GM23338 (cell line): ENCODE measurements at regions not wholly inside any gene's neighbourhood (a gene's known extent, or its start where the extent isn't known, plus 50 kb on each side); places are given as distances from the start of the nearest gene placed in this dataset.

Experiments
- ATAC-seq: fragments of 200-7000 bp; cut with Tn5 transposase; 3 replicates; pipeline ENCODE4 v1.9.1; 2020
- DNase-seq: peaks from one replicate; pipeline ENCODE4 v3.0.0-alpha.2; 2015; ENCODE audit warnings: low spot score
- H2AFZ ChIP-seq: fragments of 200-600 bp; sonication (generic); 2 replicates; pipeline ENCODE4 v1.8.0; 2016; ENCODE audit warnings: antibody characterized with exemption, mild to moderate bottlenecking, moderate library complexity
- H3F3A ChIP-seq: fragments of 200-600 bp; sonication (generic); replicated peaks from 2 replicates; pipeline ENCODE4 v1.8.0; 2017; ENCODE audit warnings: antibody characterized with exemption, mixed run types, low read depth
- H3K27ac ChIP-seq: fragments of 200-600 bp; sonication (generic); 2 replicates; pipeline ENCODE4 v1.6.1; 2016; ENCODE audit warnings: low read depth
- H3K27me3 ChIP-seq: fragments of 200-600 bp; sonication (generic); 2 replicates; pipeline ENCODE4 v1.8.0; 2016; ENCODE audit warnings: mild to moderate bottlenecking, mixed run types, moderate library complexity; ENCODE audit not compliant: insufficient read depth
- H3K36me3 ChIP-seq: fragments of 200-600 bp; sonication (generic); 2 replicates; pipeline ENCODE4 v1.8.0; 2016; ENCODE audit warnings: mild to moderate bottlenecking; ENCODE audit not compliant: insufficient read depth
- H3K4me1 ChIP-seq: fragments of 200-600 bp; sonication (generic); 2 replicates; pipeline ENCODE4 v1.8.0; 2016; ENCODE audit warnings: mild to moderate bottlenecking, moderate library complexity; ENCODE audit not compliant: insufficient read depth
- H3K4me2 ChIP-seq: fragments of 200-600 bp; sonication (generic); 2 replicates; pipeline ENCODE4 v1.7.1; 2017; ENCODE audit warnings: mixed run types
- H3K4me3 ChIP-seq: fragments of 200-600 bp; sonication (generic); 2 replicates; pipeline ENCODE4 v1.6.1; 2016; ENCODE audit warnings: mixed run types
- H3K79me2 ChIP-seq: fragments of 200-600 bp; sonication (generic); replicated peaks from 2 replicates; pipeline ENCODE4 v1.8.0; 2017; ENCODE audit warnings: mild to moderate bottlenecking; ENCODE audit not compliant: insufficient read depth
- H3K9me2 ChIP-seq: fragments of 200-600 bp; sonication (generic); 2 replicates; pipeline ENCODE4 v1.8.0; 2017; ENCODE audit not compliant: insufficient read depth
- H4K20me1 ChIP-seq: fragments of 200-600 bp; sonication (generic); replicated peaks from 2 replicates; pipeline ENCODE4 v1.8.0; 2017; ENCODE audit warnings: mild to moderate bottlenecking; ENCODE audit not compliant: insufficient read depth
- H3K27ac Mint-ChIP-seq: 2 replicates; pipeline ENCODE4 v1.8.0; 2020; ENCODE audit warnings: inconsistent platforms, mild to moderate bottlenecking, moderate library complexity, mixed read lengths
- H3K27me3 Mint-ChIP-seq: 3 replicates; pipeline ENCODE4 v1.8.0; 2022; ENCODE audit warnings: low read depth, mild to moderate bottlenecking, moderate library complexity, mixed read lengths, inconsistent platforms; ENCODE audit not compliant: insufficient read depth, poor library complexity
- H3K36me3 Mint-ChIP-seq: 3 replicates; pipeline ENCODE4 v1.8.0; 2021; ENCODE audit warnings: low read depth, mild to moderate bottlenecking, inconsistent platforms, moderate library complexity, mixed read lengths
- H3K4me1 Mint-ChIP-seq: 3 replicates; pipeline ENCODE4 v1.8.0; 2020; ENCODE audit warnings: mild to moderate bottlenecking, inconsistent platforms, mixed read lengths
- H3K4me3 Mint-ChIP-seq: 3 replicates; pipeline ENCODE4 v1.8.0; 2021; ENCODE audit warnings: moderate library complexity, mild to moderate bottlenecking, inconsistent platforms, mixed read lengths
- H3K9me3 Mint-ChIP-seq: 3 replicates; pipeline ENCODE4 v1.8.0; 2020; ENCODE audit warnings: moderate library complexity, mild to moderate bottlenecking, inconsistent platforms, mixed read lengths
- EZH2 ChIP-seq: fragments of 200-600 bp; sonication (generic); IDR thresholded peaks from one replicate; pipeline ENCODE4 v1.8.0; 2017; ENCODE audit warnings: antibody characterized with exemption, mild to moderate bottlenecking, low read depth; ENCODE audit not compliant: unreplicated experiment
- EZH2phosphoT487 ChIP-seq: fragments of 200-600 bp; sonication (generic); IDR thresholded peaks from one replicate; pipeline ENCODE4 v1.8.1; 2018; ENCODE audit warnings: antibody characterized with exemption; ENCODE audit not compliant: unreplicated experiment
- JUNB ChIP-seq: IDR thresholded peaks from one replicate; pipeline ENCODE4 v1.6.1; 2016; ENCODE audit warnings: antibody characterized with exemption; ENCODE audit not compliant: unreplicated experiment
- NANOG ChIP-seq: IDR thresholded peaks from 2 replicates; pipeline ENCODE4 v1.6.1; 2016; ENCODE audit warnings: antibody characterized with exemption, borderline replicate concordance
- POLR2AphosphoS5 ChIP-seq: IDR thresholded peaks from 2 replicates; pipeline ENCODE4 v1.6.1; 2016; ENCODE audit warnings: antibody characterized with exemption, low read depth
- STAT1 ChIP-seq: IDR thresholded peaks from one replicate; pipeline ENCODE4 v1.6.1; 2016; ENCODE audit warnings: antibody characterized with exemption; ENCODE audit not compliant: unreplicated experiment
- ZNF331 ChIP-seq: fragments of 250-450 bp; sonication (Bioruptor Pico); IDR thresholded peaks from 2 replicates; pipeline ENCODE4 v1.5.0; 2020; ENCODE audit warnings: low read depth, mild to moderate bottlenecking, moderate library complexity
- TF ChIP-seq, protein P1 (sequence below): fragments of 250-450 bp; sonication (Bioruptor Pico); IDR thresholded peaks from 2 replicates; pipeline ENCODE4 v1.5.0; 2020; ENCODE audit warnings: mild to moderate bottlenecking, moderate library complexity
- TF ChIP-seq, protein P2 (sequence below), 2 experiments: fragments of 200-600 bp in 1 of 2; sonication (generic) in 1 of 2; conservative IDR thresholded peaks; 2 replicates each; pipeline versions ENCODE4 v1.5.1 to v1.6.1; 2016 to 2017; ENCODE audit warnings: antibody characterized with exemption in 2 of 2, low read depth in 2 of 2, mild to moderate bottlenecking in 2 of 2, moderate library complexity in 1 of 2
- TF ChIP-seq, protein P3 (sequence below): IDR thresholded peaks from one replicate; pipeline ENCODE4 v1.6.1; 2018; ENCODE audit warnings: antibody characterized with exemption; ENCODE audit not compliant: unreplicated experiment

DNA sequence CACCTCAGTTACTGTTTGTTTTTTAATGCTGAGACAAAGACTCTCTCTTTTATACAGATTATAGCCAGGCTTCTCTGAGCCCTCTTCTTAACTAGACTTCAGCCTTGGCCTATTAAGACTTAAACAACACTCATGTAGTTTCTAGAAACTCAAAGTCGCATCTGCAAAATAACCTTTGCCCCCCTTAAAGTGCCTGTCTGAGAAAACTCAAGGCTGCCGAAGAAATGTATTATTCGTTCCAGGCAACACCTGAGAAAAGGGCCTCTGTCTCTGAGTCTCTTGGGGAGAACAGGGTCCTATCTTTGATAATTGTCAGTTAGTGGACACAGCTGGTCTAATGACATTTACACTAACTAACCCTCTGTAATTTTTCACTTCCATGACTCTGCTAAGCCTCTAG, 60.8 kb upstream of the HPGD start (continued):
- TF ChIP-seq, protein P1, sequence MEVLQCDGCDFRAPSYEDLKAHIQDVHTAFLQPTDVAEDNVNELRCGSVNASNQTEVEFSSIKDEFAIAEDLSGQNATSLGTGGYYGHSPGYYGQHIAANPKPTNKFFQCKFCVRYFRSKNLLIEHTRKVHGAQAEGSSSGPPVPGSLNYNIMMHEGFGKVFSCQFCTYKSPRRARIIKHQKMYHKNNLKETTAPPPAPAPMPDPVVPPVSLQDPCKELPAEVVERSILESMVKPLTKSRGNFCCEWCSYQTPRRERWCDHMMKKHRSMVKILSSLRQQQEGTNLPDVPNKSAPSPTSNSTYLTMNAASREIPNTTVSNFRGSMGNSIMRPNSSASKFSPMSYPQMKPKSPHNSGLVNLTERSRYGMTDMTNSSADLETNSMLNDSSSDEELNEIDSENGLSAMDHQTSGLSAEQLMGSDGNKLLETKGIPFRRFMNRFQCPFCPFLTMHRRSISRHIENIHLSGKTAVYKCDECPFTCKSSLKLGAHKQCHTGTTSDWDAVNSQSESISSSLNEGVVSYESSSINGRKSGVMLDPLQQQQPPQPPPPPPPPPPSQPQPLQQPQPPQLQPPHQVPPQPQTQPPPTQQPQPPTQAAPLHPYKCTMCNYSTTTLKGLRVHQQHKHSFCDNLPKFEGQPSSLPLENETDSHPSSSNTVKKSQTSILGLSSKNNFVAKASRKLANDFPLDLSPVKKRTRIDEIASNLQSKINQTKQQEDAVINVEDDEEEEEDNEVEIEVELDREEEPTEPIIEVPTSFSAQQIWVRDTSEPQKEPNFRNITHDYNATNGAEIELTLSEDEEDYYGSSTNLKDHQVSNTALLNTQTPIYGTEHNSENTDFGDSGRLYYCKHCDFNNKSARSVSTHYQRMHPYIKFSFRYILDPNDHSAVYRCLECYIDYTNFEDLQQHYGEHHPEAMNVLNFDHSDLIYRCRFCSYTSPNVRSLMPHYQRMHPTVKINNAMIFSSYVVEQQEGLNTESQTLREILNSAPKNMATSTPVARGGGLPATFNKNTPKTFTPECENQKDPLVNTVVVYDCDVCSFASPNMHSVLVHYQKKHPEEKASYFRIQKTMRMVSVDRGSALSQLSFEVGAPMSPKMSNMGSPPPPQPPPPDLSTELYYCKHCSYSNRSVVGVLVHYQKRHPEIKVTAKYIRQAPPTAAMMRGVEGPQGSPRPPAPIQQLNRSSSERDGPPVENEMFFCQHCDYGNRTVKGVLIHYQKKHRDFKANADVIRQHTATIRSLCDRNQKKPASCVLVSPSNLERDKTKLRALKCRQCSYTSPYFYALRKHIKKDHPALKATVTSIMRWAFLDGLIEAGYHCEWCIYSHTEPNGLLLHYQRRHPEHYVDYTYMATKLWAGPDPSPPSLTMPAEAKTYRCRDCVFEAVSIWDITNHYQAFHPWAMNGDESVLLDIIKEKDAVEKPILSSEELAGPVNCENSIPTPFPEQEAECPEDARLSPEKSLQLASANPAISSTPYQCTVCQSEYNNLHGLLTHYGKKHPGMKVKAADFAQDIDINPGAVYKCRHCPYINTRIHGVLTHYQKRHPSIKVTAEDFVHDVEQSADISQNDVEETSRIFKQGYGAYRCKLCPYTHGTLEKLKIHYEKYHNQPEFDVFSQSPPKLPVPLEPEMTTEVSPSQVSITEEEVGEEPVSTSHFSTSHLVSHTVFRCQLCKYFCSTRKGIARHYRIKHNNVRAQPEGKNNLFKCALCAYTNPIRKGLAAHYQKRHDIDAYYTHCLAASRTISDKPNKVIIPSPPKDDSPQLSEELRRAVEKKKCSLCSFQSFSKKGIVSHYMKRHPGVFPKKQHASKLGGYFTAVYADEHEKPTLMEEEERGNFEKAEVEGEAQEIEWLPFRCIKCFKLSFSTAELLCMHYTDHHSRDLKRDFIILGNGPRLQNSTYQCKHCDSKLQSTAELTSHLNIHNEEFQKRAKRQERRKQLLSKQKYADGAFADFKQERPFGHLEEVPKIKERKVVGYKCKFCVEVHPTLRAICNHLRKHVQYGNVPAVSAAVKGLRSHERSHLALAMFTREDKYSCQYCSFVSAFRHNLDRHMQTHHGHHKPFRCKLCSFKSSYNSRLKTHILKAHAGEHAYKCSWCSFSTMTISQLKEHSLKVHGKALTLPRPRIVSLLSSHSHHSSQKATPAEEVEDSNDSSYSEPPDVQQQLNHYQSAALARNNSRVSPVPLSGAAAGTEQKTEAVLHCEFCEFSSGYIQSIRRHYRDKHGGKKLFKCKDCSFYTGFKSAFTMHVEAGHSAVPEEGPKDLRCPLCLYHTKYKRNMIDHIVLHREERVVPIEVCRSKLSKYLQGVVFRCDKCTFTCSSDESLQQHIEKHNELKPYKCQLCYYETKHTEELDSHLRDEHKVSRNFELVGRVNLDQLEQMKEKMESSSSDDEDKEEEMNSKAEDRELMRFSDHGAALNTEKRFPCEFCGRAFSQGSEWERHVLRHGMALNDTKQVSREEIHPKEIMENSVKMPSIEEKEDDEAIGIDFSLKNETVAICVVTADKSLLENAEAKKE = no peak

DNA sequence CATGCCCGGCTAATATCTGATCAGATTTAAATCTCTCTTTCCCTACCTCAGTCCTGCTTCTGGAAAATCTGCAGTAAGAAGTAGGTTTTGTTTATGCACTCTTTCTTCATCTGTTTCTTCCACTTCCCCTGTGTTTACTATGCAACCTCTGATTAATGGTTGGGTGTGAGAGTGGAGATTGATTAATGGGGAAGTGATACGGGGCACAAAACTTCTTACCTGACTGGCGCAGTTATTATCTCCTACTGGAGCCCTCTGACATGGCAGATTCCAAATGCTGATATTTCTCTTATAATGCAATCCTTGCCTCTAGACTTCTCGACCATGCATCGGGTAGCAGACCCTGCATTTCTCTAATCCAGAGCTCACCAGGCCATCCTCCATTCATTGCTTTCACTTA, 60.2 kb upstream of the HPGD start:
- no peaks in the 10 kb centered on the region for H4K20me1 ChIP-seq
- Mint-ChIP-seq H3K36me3 (peaks cover 6% of the 10 kb centered on the region; the same call in 2 of the 3 replicates), H3K27ac (no peak overlapping the region), H3K9me3 (peaks cover 6% of the 10 kb centered on the region; the same call in 1 of the 3 replicates), H3K4me1 (no peaks in the 10 kb centered on the region), H3K27me3 (peaks cover 2% of the 10 kb centered on the region), H3K4me3 (no peak overlapping the region)
- no peaks in the 10 kb centered on the region for H3K27me3 ChIP-seq
- H3K4me1 ChIP-seq = no peaks in the 10 kb centered on the region
- no peak overlapping the region for H2AFZ ChIP-seq
- no peaks in the 10 kb centered on the region for H3K79me2 ChIP-seq
- no peak overlapping the region for H3K4me2 ChIP-seq
- DNase-seq = no peak
- no peak for ATAC-seq
- H3K9me2 ChIP-seq = no peaks in the 10 kb centered on the region
- H3K27ac ChIP-seq = no peak overlapping the region
- no peaks in the 10 kb centered on the region for H3F3A ChIP-seq
- H3K36me3 ChIP-seq = no peaks in the 10 kb centered on the region
- H3K4me3 ChIP-seq = no peak overlapping the region
- TF ChIP-seq, protein P2, sequence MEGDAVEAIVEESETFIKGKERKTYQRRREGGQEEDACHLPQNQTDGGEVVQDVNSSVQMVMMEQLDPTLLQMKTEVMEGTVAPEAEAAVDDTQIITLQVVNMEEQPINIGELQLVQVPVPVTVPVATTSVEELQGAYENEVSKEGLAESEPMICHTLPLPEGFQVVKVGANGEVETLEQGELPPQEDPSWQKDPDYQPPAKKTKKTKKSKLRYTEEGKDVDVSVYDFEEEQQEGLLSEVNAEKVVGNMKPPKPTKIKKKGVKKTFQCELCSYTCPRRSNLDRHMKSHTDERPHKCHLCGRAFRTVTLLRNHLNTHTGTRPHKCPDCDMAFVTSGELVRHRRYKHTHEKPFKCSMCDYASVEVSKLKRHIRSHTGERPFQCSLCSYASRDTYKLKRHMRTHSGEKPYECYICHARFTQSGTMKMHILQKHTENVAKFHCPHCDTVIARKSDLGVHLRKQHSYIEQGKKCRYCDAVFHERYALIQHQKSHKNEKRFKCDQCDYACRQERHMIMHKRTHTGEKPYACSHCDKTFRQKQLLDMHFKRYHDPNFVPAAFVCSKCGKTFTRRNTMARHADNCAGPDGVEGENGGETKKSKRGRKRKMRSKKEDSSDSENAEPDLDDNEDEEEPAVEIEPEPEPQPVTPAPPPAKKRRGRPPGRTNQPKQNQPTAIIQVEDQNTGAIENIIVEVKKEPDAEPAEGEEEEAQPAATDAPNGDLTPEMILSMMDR (conservative IDR thresholded peaks at IDR 0.05; ENCODE audit: low read depth in 2 of 2) = no peak
- no peak for TF ChIP-seq JUNB
- TF ChIP-seq ZNF331 (CRISPR knock-in tag) = no peak
- no peak for TF ChIP-seq POLR2AphosphoS5
- TF ChIP-seq STAT1 = no peak
- no peak for TF ChIP-seq EZH2
- TF ChIP-seq NANOG = no peak
- TF ChIP-seq, protein P3, sequence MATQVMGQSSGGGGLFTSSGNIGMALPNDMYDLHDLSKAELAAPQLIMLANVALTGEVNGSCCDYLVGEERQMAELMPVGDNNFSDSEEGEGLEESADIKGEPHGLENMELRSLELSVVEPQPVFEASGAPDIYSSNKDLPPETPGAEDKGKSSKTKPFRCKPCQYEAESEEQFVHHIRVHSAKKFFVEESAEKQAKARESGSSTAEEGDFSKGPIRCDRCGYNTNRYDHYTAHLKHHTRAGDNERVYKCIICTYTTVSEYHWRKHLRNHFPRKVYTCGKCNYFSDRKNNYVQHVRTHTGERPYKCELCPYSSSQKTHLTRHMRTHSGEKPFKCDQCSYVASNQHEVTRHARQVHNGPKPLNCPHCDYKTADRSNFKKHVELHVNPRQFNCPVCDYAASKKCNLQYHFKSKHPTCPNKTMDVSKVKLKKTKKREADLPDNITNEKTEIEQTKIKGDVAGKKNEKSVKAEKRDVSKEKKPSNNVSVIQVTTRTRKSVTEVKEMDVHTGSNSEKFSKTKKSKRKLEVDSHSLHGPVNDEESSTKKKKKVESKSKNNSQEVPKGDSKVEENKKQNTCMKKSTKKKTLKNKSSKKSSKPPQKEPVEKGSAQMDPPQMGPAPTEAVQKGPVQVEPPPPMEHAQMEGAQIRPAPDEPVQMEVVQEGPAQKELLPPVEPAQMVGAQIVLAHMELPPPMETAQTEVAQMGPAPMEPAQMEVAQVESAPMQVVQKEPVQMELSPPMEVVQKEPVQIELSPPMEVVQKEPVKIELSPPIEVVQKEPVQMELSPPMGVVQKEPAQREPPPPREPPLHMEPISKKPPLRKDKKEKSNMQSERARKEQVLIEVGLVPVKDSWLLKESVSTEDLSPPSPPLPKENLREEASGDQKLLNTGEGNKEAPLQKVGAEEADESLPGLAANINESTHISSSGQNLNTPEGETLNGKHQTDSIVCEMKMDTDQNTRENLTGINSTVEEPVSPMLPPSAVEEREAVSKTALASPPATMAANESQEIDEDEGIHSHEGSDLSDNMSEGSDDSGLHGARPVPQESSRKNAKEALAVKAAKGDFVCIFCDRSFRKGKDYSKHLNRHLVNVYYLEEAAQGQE = no peak
- TF ChIP-seq EZH2phosphoT487 = no peak
